ENCODE measurements at regions not wholly inside any gene's neighbourhood (a gene's known extent, or its start where the extent isn't known, plus 50 kb on each side); places are given as distances from the start of the nearest gene placed in this dataset.

DNA sequence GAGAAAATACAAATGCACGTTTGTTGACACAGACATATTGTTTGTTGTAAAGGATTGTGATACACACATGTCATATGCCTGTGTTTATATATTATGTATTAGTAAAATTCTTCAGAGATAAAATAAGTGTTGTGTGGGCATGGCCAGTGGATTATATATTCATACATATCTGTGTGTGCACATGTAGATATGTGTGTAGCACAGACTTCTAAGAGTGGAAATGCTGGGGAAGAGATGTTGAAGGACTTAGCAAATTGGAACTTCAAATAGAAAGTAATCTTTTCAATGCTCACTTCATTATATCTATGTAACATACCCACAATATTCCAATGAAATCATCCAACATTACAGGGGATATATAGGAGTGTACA is 413.2 kb downstream of the LMO7 start:
- Mint-ChIP-seq H3K27me3 (peaks cover 7 to 12% of the 10 kb centered on the region in 2 donors), H3K27ac (no peak overlapping the region), H3K9me3 (no peaks in the 10 kb centered on the region), H3K36me3 (no peaks in the 10 kb centered on the region), H3K4me3 (no peak overlapping the region), H3K4me1 (no peaks in the 10 kb centered on the region)
- no peaks in the 10 kb centered on the region for H3K36me3 ChIP-seq (ENCODE audit: control insufficient read depth in 2 of 2, extremely low read depth in 1 of 2, insufficient read depth in 1 of 2, low read length in 1 of 2)
- H3K9me3 ChIP-seq: no peaks in the 10 kb centered on the region
- CTCF ChIA-PET: no interaction called here
- H3K27me3 ChIP-seq (replicated peaks in 1 of 2; ENCODE audit: control insufficient read depth in 2 of 2, extremely low read depth in 1 of 2, insufficient read depth in 2 of 2, low read length in 1 of 2): no peaks in the 10 kb centered on the region
- POLR2A ChIA-PET: no interaction called here
- DNase-seq (no peak), ATAC-seq (replicated peaks in 1 of 4) (no peak)
- no peak overlapping the region for H3K4me3 ChIP-seq (ENCODE audit: control insufficient read depth in 1 of 2, extremely low read depth in 1 of 2, low read length in 1 of 2)
- H3K4me1 ChIP-seq (ENCODE audit: control insufficient read depth in 1 of 2, extremely low read depth in 1 of 2, insufficient read depth in 2 of 2, low read length in 2 of 2): no peaks in the 10 kb centered on the region
- H3K27ac ChIP-seq (ENCODE audit: low read length): no peak overlapping the region
- WGBS (ENCODE audit: insufficient coverage): no CpG with 5 or more reads among the region's 1 CpG

GRCh38 chr13:76048675-76049375 is 412.7 kb downstream of the LMO7 start:
- Histone ChIP-seq H3K4me3 (ENCODE audit: control insufficient read depth in 1 of 2, extremely low read depth in 1 of 2, low read length in 1 of 2) (no peak overlapping the region), H3K27ac (ENCODE audit: low read length) (no peak overlapping the region), H3K9me3 (no peaks in the 10 kb centered on the region), H3K36me3 (ENCODE audit: control insufficient read depth in 2 of 2, extremely low read depth in 1 of 2, insufficient read depth in 1 of 2, low read length in 1 of 2) (no peaks in the 10 kb centered on the region), H3K27me3 (replicated peaks in 1 of 2; ENCODE audit: control insufficient read depth in 2 of 2, extremely low read depth in 1 of 2, insufficient read depth in 2 of 2, low read length in 1 of 2) (no peaks in the 10 kb centered on the region), H3K4me1 (ENCODE audit: control insufficient read depth in 1 of 2, extremely low read depth in 1 of 2, insufficient read depth in 2 of 2, low read length in 2 of 2) (no peaks in the 10 kb centered on the region)
- Mint-ChIP-seq H3K27me3 (peaks cover 7 to 12% of the 10 kb centered on the region in 2 donors), H3K9me3 (no peaks in the 10 kb centered on the region), H3K4me1 (no peaks in the 10 kb centered on the region), H3K36me3 (no peaks in the 10 kb centered on the region), H3K27ac (no peak overlapping the region), H3K4me3 (no peak overlapping the region)
- WGBS (ENCODE audit: insufficient coverage): 80% methylated on average over 2 of the region's 3 CpGs
- no peak for ATAC-seq (replicated peaks in 1 of 4)
- POLR2A ChIA-PET: no interaction called here
- DNase-seq: no peak
- CTCF ChIA-PET: no interaction called here

- ATAC-seq (replicated peaks in 1 of 4) (no peak), DNase-seq (no peak)
- Mint-ChIP-seq H3K27me3 (peaks cover 5 to 12% of the 10 kb centered on the region in 2 donors), H3K36me3 (no peaks in the 10 kb centered on the region), H3K4me1 (no peaks in the 10 kb centered on the region), H3K9me3 (no peaks in the 10 kb centered on the region), H3K27ac (no peak overlapping the region), H3K4me3 (no peak overlapping the region)
- POLR2A ChIA-PET: no interaction called here
- no CpG with 5 or more reads among the region's 3 CpGs for WGBS (ENCODE audit: insufficient coverage)
- CTCF ChIA-PET: no interaction called here
- no peak overlapping the region for H3K27ac ChIP-seq (ENCODE audit: low read length)
- no peaks in the 10 kb centered on the region for H3K9me3 ChIP-seq
- no peak overlapping the region for H3K4me3 ChIP-seq (ENCODE audit: control insufficient read depth in 1 of 2, extremely low read depth in 1 of 2, low read length in 1 of 2)
- no peaks in the 10 kb centered on the region for H3K36me3 ChIP-seq (ENCODE audit: control insufficient read depth in 2 of 2, extremely low read depth in 1 of 2, insufficient read depth in 1 of 2, low read length in 1 of 2)
- H3K4me1 ChIP-seq (ENCODE audit: control insufficient read depth in 1 of 2, extremely low read depth in 1 of 2, insufficient read depth in 2 of 2, low read length in 2 of 2): no peaks in the 10 kb centered on the region
- H3K27me3 ChIP-seq (replicated peaks in 1 of 2; ENCODE audit: control insufficient read depth in 2 of 2, extremely low read depth in 1 of 2, insufficient read depth in 2 of 2, low read length in 1 of 2): no peaks in the 10 kb centered on the region
These were observed 412.0 kb downstream of the LMO7 start for GRCh38 chr13:76048131-76048530.

GRCh38 chr13:76043874-76044273 is 407.7 kb downstream of the LMO7 start:
- Histone ChIP-seq H3K27me3 (replicated peaks in 1 of 2; ENCODE audit: control insufficient read depth in 2 of 2, extremely low read depth in 1 of 2, insufficient read depth in 2 of 2, low read length in 1 of 2) (no peaks in the 10 kb centered on the region), H3K27ac (ENCODE audit: low read length) (no peak overlapping the region), H3K4me3 (ENCODE audit: control insufficient read depth in 1 of 2, extremely low read depth in 1 of 2, low read length in 1 of 2) (no peak overlapping the region), H3K36me3 (ENCODE audit: control insufficient read depth in 2 of 2, extremely low read depth in 1 of 2, insufficient read depth in 1 of 2, low read length in 1 of 2) (no peaks in the 10 kb centered on the region), H3K4me1 (ENCODE audit: control insufficient read depth in 1 of 2, extremely low read depth in 1 of 2, insufficient read depth in 2 of 2, low read length in 2 of 2) (no peaks in the 10 kb centered on the region), H3K9me3 (no peaks in the 10 kb centered on the region)
- Mint-ChIP-seq H3K9me3 (no peaks in the 10 kb centered on the region), H3K4me1 (no peaks in the 10 kb centered on the region), H3K27ac (no peak overlapping the region), H3K36me3 (no peaks in the 10 kb centered on the region), H3K27me3 (peaks cover 2 to 7% of the 10 kb centered on the region in 2 donors), H3K4me3 (no peak overlapping the region)
- DNase-seq (no peak), ATAC-seq (replicated peaks in 1 of 4) (no peak)
- WGBS (ENCODE audit: insufficient coverage): 67% methylated on average over 1 of the region's 1 CpG
- CTCF ChIA-PET: no interaction called here
- POLR2A ChIA-PET: no interaction called here

DNA sequence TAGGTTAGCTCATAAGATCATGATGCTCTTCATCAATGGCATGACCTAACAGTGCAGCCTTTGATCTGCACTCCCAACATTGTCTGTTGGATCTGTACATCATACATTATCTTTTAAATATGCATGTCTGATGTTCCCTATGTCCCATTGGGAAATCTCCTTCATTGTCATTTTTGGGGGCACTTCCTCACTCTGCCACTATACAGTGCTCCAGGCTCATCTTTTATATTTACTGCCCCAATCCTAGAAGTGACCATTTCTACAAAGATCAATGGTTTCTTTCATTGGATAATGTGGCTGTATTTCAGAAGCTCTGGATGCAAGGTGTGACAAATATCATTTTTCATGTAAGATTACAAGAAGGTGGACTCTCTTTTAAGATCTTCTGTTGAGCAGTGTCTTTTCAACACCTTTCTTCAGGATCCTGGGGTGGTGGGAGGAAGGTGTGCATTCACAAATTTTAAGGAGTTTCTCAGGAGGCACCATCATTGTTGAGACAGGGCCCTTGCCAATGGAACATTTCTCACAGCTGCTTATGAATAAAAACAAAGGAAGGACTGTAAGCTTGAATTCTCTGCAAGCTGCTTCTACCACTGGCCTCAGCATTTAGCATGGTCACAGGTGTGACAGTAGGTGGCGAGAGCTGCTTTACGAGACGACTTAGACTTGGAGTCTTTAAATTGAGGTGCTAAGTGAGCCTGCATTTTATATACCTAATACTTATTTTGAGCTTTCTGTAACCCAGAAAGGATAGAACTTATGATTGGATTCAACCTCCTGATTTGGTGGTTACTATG is 403.0 kb downstream of the LMO7 start:
- ATAC-seq (replicated peaks in 1 of 4): no peak
- WGBS (ENCODE audit: insufficient coverage): no CpG with 5 or more reads among the region's 3 CpGs

DNA sequence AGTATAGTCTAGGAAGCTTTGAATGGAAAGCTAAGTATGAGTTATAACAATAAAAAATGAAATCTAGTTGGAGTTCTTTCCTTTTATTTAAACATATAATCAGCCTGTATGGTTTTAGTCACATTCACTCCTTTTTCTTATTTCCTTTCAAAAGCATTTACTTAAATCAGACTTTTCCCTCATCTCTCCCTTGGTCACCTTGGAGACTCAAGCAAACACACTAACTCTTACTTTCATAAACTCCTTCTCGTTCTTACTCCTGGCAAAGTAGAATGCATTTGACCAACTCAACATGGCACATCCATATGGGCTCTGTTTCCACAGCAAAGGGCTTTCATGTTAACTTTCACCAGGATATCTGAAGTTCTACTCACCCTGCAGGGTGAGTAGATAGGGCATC is 400.0 kb downstream of the LMO7 start:
- H3K4me1 Mint-ChIP-seq: no peaks in the 10 kb centered on the region
- Histone ChIP-seq H3K27ac (ENCODE audit: low read length) (no peak overlapping the region), H3K27me3 (replicated peaks in 1 of 2; ENCODE audit: control insufficient read depth in 2 of 2, extremely low read depth in 1 of 2, insufficient read depth in 2 of 2, low read length in 1 of 2) (no peaks in the 10 kb centered on the region), H3K36me3 (ENCODE audit: control insufficient read depth in 2 of 2, extremely low read depth in 1 of 2, insufficient read depth in 1 of 2, low read length in 1 of 2) (no peaks in the 10 kb centered on the region), H3K9me3 (no peaks in the 10 kb centered on the region), H3K4me3 (ENCODE audit: control insufficient read depth in 1 of 2, extremely low read depth in 1 of 2, low read length in 1 of 2) (no peak overlapping the region), H3K4me1 (ENCODE audit: control insufficient read depth in 1 of 2, extremely low read depth in 1 of 2, insufficient read depth in 2 of 2, low read length in 2 of 2) (no peaks in the 10 kb centered on the region)
- ChIA-PET POLR2A (no interaction called here), CTCF (no interaction called here)
- H3K9me3 Mint-ChIP-seq: no peaks in the 10 kb centered on the region
- DNase-seq: no peak
- H3K4me3 Mint-ChIP-seq: no peak overlapping the region
- 33% methylated on average over 1 of the region's 1 CpG for WGBS (ENCODE audit: insufficient coverage)
- peaks cover 6 to 10% of the 10 kb centered on the region in 2 donors for H3K27me3 Mint-ChIP-seq
- H3K27ac Mint-ChIP-seq: no peak overlapping the region
- H3K36me3 Mint-ChIP-seq: no peaks in the 10 kb centered on the region
- ATAC-seq (replicated peaks in 1 of 4): no peak

More for the DNA sequence above, 403.0 kb downstream of the LMO7 start:
- Histone ChIP-seq H3K27me3 (replicated peaks in 1 of 2; ENCODE audit: control insufficient read depth in 2 of 2, extremely low read depth in 1 of 2, insufficient read depth in 2 of 2, low read length in 1 of 2) (no peaks in the 10 kb centered on the region), H3K9me3 (no peaks in the 10 kb centered on the region), H3K4me3 (ENCODE audit: control insufficient read depth in 1 of 2, extremely low read depth in 1 of 2, low read length in 1 of 2) (no peak overlapping the region), H3K36me3 (ENCODE audit: control insufficient read depth in 2 of 2, extremely low read depth in 1 of 2, insufficient read depth in 1 of 2, low read length in 1 of 2) (no peaks in the 10 kb centered on the region), H3K4me1 (ENCODE audit: control insufficient read depth in 1 of 2, extremely low read depth in 1 of 2, insufficient read depth in 2 of 2, low read length in 2 of 2) (no peaks in the 10 kb centered on the region), H3K27ac (ENCODE audit: low read length) (no peak overlapping the region)
- CTCF ChIA-PET: no interaction called here
- H3K36me3 Mint-ChIP-seq: no peaks in the 10 kb centered on the region
- H3K27ac Mint-ChIP-seq: no peak overlapping the region
- H3K9me3 Mint-ChIP-seq: no peaks in the 10 kb centered on the region
- DNase-seq: no peak
- H3K27me3 Mint-ChIP-seq: peaks cover 3 to 10% of the 10 kb centered on the region in 2 donors
- POLR2A ChIA-PET: interaction anchor here in 1 of 2 donors (0.6 kb wide), 1 partner anchor 102 kb away, joined by 4 read pairs; no protein-coding TSS in a partner anchor
- no peaks in the 10 kb centered on the region for H3K4me1 Mint-ChIP-seq
- H3K4me3 Mint-ChIP-seq: no peak overlapping the region
